Uterus (tissue), 3 donors: ENCODE measurements at regions not wholly inside any gene's neighbourhood (a gene's known extent, or its start where the extent isn't known, plus 50 kb on each side); places are given as distances from the start of the nearest gene placed in this dataset. TPM values are rescaled to one million over a fixed set of nuclear protein-coding genes. Genes with fewer than 3 reads are reported as not detected.
A peak's percentile ranks its signal among the peaks of the same experiment; 100 is the strongest.

Source experiments
- DNase-seq, 2 donors: peaks; one replicate each; pipeline ENCODE4 v3.0.0-alpha.2; 2019 to 2020
- H3K27ac ChIP-seq, 2 donors: fragments of 200-600 bp; sonication (generic); 1 replicate in 1 of 2; 2 replicates in 1 of 2; pipeline ENCODE4 v1.5.1; 2016 to 2018
- H3K27me3 ChIP-seq, 2 donors: fragments of 200-600 bp; sonication (generic); one replicate each; pipeline ENCODE4 v1.5.1; 2018 to 2019; ENCODE audit warnings: control low read depth in 1 of 2
- H3K36me3 ChIP-seq, 2 donors: fragments of 200-600 bp; sonication (generic); one replicate each; pipeline ENCODE4 v1.5.1; 2019; ENCODE audit warnings: control low read depth in 1 of 2
- H3K4me1 ChIP-seq, 2 donors: fragments of 200-600 bp; sonication (generic); one replicate each; pipeline ENCODE4 v1.5.1; 2018 to 2019; ENCODE audit warnings: control low read depth in 1 of 2
- H3K4me3 ChIP-seq, 2 donors: fragments of 200-600 bp; sonication (generic); 1 replicate in 1 of 2; 2 replicates in 1 of 2; pipeline ENCODE4 v1.5.1; 2018 to 2019; ENCODE audit warnings: mild to moderate bottlenecking in 1 of 2
- H3K9me3 ChIP-seq, 2 donors: fragments of 200-600 bp; sonication (generic); one replicate each; pipeline ENCODE4 v1.5.1; 2019; ENCODE audit warnings: control low read depth in 1 of 2
- POLR2A ChIP-seq, 2 donors: fragments of 450-650 bp; IDR thresholded peaks; one replicate each; pipeline ENCODE4 v1.6.1; 2016; ENCODE audit warnings: antibody characterized with exemption in 2 of 2, mild to moderate bottlenecking in 1 of 2, moderate library complexity in 1 of 2
- intact Hi-C: fragments of 100-400 bp; cut with DNase I; formaldehyde crosslinking; loops from one replicate; pipeline ENCODE4 v1.15.1; 2023; ENCODE audit warnings: low total_unique reads
- small RNA-seq: library from RNA; depleted of rRNA; stranded (forward); fragments of <200 nt; gene quantifications from one replicate; pipeline ENCODE3, GENCODE V24; 2016
- TF ChIP-seq, protein P1 (sequence below), 4 experiments: fragments of 200-600 bp in 2 of 4; fragments of 450-650 bp in 2 of 4; sonication (generic) in 2 of 4; IDR thresholded peaks; one replicate each; pipeline ENCODE4 v1.5.1; 2016 to 2019; ENCODE audit warnings: antibody characterized with exemption in 4 of 4, mild to moderate bottlenecking in 2 of 4, moderate library complexity in 1 of 4
- donor health status: DM: yes; HTN: yes; CAD: no.

DNA sequence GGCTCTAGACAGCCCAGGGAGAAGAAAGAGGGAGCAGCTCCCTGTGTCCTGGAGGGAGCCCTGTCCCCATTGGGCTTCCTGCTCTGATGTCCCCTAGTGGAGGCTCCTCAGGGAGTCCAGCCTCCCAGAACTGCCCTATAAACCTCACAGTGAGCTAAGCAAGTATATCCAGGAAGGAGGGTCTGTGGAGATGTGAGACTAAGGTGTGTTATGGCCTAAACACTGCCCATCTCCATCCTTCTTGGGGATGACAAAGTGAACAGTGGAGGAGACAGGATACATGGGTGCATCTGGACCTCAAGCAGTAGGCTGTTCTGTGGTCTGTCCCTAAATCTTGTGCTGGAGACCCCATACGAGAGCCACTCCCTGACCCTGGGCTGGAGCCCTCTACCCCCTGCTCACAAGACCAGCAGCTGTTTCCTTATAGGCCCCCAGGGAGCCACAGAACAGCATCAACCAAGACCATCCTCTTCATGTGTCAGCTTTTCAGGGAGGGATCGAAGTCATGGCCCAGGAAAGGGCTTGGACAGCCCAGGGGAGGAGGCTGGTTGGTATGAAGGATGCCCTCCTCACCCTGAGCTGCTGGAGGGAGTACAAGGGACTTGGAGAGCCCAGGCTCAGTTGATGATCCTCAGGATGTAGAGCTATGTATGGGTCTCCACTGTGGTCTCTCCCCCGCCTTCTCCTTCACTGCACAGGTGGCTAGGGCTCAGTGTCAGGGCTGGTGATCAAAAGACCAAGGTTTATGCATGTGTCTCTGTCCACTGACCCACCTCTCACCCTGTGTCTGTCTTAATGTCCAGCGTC, 49.7 kb upstream of the TOP3B start:
- Histone ChIP-seq H3K4me3 (no peak overlapping the region), H3K36me3 (no peaks in the 10 kb centered on the region), H3K27ac (peak overlapping the region in 1 of 2 donors; percentile 43), H3K4me1 (no peaks in the 10 kb centered on the region), H3K27me3 (no peaks in the 10 kb centered on the region), H3K9me3 (no peaks in the 10 kb centered on the region)
- TF ChIP-seq POLR2A (IDR thresholded peaks at IDR 0.05) = no peak
- TF ChIP-seq, protein P1, sequence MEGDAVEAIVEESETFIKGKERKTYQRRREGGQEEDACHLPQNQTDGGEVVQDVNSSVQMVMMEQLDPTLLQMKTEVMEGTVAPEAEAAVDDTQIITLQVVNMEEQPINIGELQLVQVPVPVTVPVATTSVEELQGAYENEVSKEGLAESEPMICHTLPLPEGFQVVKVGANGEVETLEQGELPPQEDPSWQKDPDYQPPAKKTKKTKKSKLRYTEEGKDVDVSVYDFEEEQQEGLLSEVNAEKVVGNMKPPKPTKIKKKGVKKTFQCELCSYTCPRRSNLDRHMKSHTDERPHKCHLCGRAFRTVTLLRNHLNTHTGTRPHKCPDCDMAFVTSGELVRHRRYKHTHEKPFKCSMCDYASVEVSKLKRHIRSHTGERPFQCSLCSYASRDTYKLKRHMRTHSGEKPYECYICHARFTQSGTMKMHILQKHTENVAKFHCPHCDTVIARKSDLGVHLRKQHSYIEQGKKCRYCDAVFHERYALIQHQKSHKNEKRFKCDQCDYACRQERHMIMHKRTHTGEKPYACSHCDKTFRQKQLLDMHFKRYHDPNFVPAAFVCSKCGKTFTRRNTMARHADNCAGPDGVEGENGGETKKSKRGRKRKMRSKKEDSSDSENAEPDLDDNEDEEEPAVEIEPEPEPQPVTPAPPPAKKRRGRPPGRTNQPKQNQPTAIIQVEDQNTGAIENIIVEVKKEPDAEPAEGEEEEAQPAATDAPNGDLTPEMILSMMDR (IDR thresholded peaks at IDR 0.05) = no peak
- DNase-seq = no peak
- intact Hi-C loops = no loop called here

Small RNA genes in the stretch of these regions (small RNA-seq; reads per million reads assigned to genes)
- gene AC245452.3 (not detected), gene AC245517.3 (not detected), gene AC245517.5 (not detected), gene IGLVIV-59 (not detected)
